ENCODE measurements at regions not wholly inside any gene's neighbourhood (a gene's known extent, or its start where the extent isn't known, plus 50 kb on each side); places are given as distances from the start of the nearest gene placed in this dataset.
"Not testable (repeated sequence)": the region's sequence is repeated elsewhere in the genome, so short reads cannot be mapped to it uniquely, and the experiment has no call there.

DNA sequence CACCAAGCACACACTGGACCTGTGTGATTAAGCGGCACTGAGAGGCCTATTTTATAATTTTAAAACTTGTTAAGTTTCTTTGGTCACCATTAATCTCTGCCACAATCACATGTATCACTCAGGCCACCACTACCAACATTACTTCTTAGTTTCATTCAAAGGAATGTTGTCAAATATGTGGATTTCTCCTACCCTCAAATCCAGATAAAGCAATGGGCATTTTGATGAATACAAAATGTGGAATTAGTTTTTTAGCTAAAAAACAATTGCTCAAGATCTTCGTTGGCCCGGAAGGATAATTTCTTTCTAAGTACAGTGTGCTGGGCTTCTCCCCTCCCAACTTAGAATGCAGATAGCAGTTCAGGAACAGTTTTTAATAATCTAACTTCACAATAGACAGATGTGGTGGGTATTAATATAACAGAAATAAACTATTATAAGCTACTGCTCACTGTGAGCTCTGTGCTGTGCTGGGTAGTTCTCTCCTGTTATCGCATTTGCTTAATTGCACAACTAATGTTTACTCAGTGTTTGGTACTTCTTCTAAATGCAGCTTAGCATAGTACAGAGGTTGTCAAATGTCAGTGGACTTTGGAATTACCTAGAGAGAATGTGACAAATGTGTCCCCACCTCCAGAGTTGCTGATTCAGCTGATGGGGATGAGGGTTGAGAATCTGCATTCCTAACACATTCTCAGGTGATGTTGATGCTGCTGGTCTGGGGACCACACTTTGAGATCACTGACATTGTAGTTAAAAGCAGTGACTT, 266.7 kb upstream of the AMIGO2 start:
- Histone ChIP-seq H3K9me3 (no peaks in the 10 kb centered on the region), H3K27me3 (no peaks in the 10 kb centered on the region), H3K4me3 (no peak overlapping the region), H3K36me3 (no peaks in the 10 kb centered on the region), H3K4me1 (peaks cover 7 to 10% (median 8%) of the 10 kb centered on the region in 3 donors), H3K27ac (no peak overlapping the region)
- ATAC-seq = peak; percentile 96 to 99 (median 99)
- FAIRE-seq = no peak
- intact Hi-C loops (cut with DNase I) = no loop called here
- 26 to 28% methylated on average over 4 of the region's 4 CpGs for WGBS, 2 donors
- peak in 3 of 6 donors; percentile 14 to 48 (median 37) for DNase-seq
- TF ChIP-seq, protein P1, sequence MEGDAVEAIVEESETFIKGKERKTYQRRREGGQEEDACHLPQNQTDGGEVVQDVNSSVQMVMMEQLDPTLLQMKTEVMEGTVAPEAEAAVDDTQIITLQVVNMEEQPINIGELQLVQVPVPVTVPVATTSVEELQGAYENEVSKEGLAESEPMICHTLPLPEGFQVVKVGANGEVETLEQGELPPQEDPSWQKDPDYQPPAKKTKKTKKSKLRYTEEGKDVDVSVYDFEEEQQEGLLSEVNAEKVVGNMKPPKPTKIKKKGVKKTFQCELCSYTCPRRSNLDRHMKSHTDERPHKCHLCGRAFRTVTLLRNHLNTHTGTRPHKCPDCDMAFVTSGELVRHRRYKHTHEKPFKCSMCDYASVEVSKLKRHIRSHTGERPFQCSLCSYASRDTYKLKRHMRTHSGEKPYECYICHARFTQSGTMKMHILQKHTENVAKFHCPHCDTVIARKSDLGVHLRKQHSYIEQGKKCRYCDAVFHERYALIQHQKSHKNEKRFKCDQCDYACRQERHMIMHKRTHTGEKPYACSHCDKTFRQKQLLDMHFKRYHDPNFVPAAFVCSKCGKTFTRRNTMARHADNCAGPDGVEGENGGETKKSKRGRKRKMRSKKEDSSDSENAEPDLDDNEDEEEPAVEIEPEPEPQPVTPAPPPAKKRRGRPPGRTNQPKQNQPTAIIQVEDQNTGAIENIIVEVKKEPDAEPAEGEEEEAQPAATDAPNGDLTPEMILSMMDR (IDR thresholded peaks at IDR 0.05) = no peak

- H3K9me3 ChIP-seq = no peaks in the 10 kb centered on the region
- no peak overlapping the region for H3K27ac ChIP-seq
- TF ChIP-seq, protein P1 (IDR thresholded peaks at IDR 0.05) = no peak
- FAIRE-seq = no peak
- ATAC-seq = no peak
- no peaks in the 10 kb centered on the region for H3K27me3 ChIP-seq
- peaks cover 7 to 10% (median 8%) of the 10 kb centered on the region in 3 donors for H3K4me1 ChIP-seq
- 90 to 93% methylated on average over 2 of the region's 2 CpGs for whole genome bisulfite sequencing, 2 donors
- intact Hi-C loops (cut with DNase I) = no loop called here
- no peak overlapping the region for H3K4me3 ChIP-seq
- no peaks in the 10 kb centered on the region for H3K36me3 ChIP-seq
- no peak for DNase-seq
Observed at GRCh38 chr12:47343684-47344567, 264.2 kb upstream of the AMIGO2 start.

DNA sequence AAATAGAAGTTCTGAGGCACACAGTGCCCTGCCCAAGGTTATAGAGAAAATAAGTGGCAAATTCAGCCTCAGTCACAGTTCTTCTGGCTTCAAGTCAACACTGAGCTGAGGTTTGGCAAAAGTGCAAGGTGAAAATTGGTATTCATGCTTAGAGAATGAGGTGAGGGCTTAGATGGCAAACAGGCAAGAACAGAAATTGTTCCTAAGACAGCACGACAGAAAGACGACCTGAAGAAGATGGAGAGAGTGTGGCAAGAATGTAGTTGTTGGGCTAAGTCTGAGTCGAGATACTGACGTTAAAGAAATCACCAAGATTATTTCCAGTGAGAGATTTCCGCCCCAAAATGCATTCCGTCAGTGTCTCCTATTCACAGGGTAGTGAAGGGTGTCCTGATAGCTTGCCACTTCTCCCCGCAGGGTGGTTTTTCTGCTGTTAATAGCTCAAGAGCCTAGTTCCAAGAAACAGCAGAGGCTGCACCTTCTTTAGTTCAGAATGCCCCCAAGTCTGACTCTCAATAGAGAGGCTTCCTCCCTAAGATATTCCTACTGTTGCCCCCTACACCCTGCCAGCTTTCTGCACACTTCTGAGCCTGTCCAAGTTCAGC, 260.8 kb upstream of the AMIGO2 start:
- H3K9me3 ChIP-seq = no peaks in the 10 kb centered on the region
- no peak for DNase-seq
- TF ChIP-seq, protein P1 (IDR thresholded peaks at IDR 0.05) = no peak
- ATAC-seq = no peak
- H3K27me3 ChIP-seq = no peaks in the 10 kb centered on the region
- H3K4me3 ChIP-seq = no peak overlapping the region
- peaks cover 0 to under 1% (median 0%) of the 10 kb centered on the region in 3 donors for H3K4me1 ChIP-seq
- 72 to 76% methylated on average over 7 of the region's 7 CpGs for WGBS, 2 donors
- FAIRE-seq = no peak
- H3K27ac ChIP-seq = no peak overlapping the region
- H3K36me3 ChIP-seq = no peaks in the 10 kb centered on the region
- intact Hi-C loops (cut with DNase I) = no loop called here

- DNase-seq (no peak), ATAC-seq (no peak), FAIRE-seq (no peak)
- TF ChIP-seq, protein P1 (IDR thresholded peaks at IDR 0.05) = no peak
- Histone ChIP-seq H3K4me3 (no peak overlapping the region), H3K36me3 (no peaks in the 10 kb centered on the region), H3K27ac (no peak overlapping the region), H3K27me3 (no peaks in the 10 kb centered on the region), H3K4me1 (no peaks in the 10 kb centered on the region), H3K9me3 (no peaks in the 10 kb centered on the region)
- intact Hi-C loops (cut with DNase I) = no loop called here
Observed at GRCh38 chr12:47337581-47337980, 257.8 kb upstream of the AMIGO2 start.

DNA sequence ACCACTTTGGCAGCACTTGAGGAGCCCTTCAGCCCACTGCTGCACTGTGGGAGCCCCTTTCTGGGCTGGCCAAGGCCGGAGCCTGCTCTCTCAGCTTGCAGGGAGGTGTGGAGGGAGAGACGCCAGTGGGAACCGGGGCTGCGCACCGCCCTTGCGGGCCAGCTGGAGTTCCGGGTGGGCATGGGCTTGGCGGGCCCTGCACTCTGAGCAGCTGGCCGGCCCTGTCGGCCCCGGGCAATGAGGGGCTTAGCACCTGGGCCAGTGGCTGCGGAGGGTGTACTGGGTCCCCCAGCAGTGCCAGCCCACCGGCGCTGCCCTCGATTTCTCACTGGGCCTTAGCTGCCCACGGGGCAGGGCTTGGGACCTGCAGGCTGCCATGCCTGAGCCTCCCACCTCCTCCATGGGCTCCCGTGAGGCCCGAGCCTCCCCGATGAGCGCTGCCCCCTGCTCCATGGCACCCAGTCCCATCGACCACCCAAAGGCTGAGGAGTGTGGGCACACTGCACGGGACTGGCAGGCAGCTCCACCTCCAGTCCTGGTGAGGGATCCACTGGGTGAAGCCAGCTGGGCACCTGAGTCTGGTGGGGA, 253.6 kb upstream of the AMIGO2 start:
- intact Hi-C loops (cut with DNase I); ATAC-seq; H3K4me3 ChIP-seq; H3K27ac ChIP-seq; H3K4me1 ChIP-seq; FAIRE-seq; H3K36me3 ChIP-seq; H3K9me3 ChIP-seq; H3K27me3 ChIP-seq: not testable (repeated sequence)
- DNase-seq = peak in 1 of 6 donors; percentile 64
- WGBS, 2 donors = 95 to 97% methylated on average over 20 to 22 of the region's 22 CpGs
